Gastrocnemius medialis (tissue), 4 donors: ENCODE measurements at regions not wholly inside any gene's neighbourhood (a gene's known extent, or its start where the extent isn't known, plus 50 kb on each side); places are given as distances from the start of the nearest gene placed in this dataset.

Experiments used
- ATAC-seq, 2 donors: fragments of 150-250 bp; one replicate each; pipeline ENCODE4 v1.9.1; 2016
- DNase-seq, 2 donors: peaks; one replicate each; pipeline ENCODE4 v3.0.0-alpha.2; 2019
- H3K27ac ChIP-seq, 4 donors: fragments of 200-600 bp; sonication (generic); 1 replicate in 1 of 4; 2 replicates in 3 of 4; pipeline ENCODE4 v1.5.1; 2016 to 2018; ENCODE audit warnings: mild to moderate bottlenecking in 2 of 4, moderate library complexity in 1 of 4
- H3K27me3 ChIP-seq, 3 donors: fragments of 200-600 bp; sonication (generic) in 2 of 3; 1 replicate in 1 of 3; 2 replicates in 2 of 3; pipeline versions ENCODE4 v1.5.1 to v1.6.0; 2016 to 2019; ENCODE audit warnings: mild to moderate bottlenecking in 1 of 3, moderate library complexity in 1 of 3
- H3K36me3 ChIP-seq, 2 donors: fragments of 200-600 bp; sonication (generic) in 1 of 2; one replicate each; pipeline ENCODE4 v1.5.1; 2017 to 2018
- H3K4me1 ChIP-seq, 2 donors: fragments of 200-600 bp; sonication (generic) in 1 of 2; one replicate each; pipeline ENCODE4 v1.5.1; 2016 to 2017; ENCODE audit warnings: mild to moderate bottlenecking in 2 of 2
- H3K4me3 ChIP-seq, 4 donors: fragments of 200-600 bp; sonication (generic) in 3 of 4; 1 replicate in 1 of 4; 2 replicates in 3 of 4; pipeline ENCODE4 v1.5.1; 2016 to 2019; ENCODE audit warnings: mild to moderate bottlenecking in 2 of 4
- H3K9me3 ChIP-seq, 3 donors: fragments of 200-600 bp; sonication (generic) in 2 of 3; 1 replicate in 1 of 3; 2 replicates in 2 of 3; pipeline ENCODE4 v1.5.1; 2016 to 2019
- POLR2A ChIP-seq, 2 donors: fragments of 450-650 bp; IDR thresholded peaks; one replicate each; pipeline ENCODE4 v1.6.1; 2017; ENCODE audit warnings: antibody characterized with exemption in 2 of 2, mild to moderate bottlenecking in 2 of 2, moderate library complexity in 2 of 2
- in situ Hi-C, 4 donors: fragments of 200-750 bp; cut with MboI; loops; one replicate each; pipeline versions ENCODE4 v1.15.0 to v1.8.0; 2017; ENCODE audit warnings: low sequenced_read_pairs in 4 of 4
- intact Hi-C: fragments of 100-400 bp; cut with DNase I; formaldehyde crosslinking; loops from one replicate; pipeline ENCODE4 v1.15.1; 2023; ENCODE audit warnings: low total_unique reads
- TF ChIP-seq, protein P1 (sequence below), 5 experiments: fragments of 450-650 bp in 3 of 5; fragments of 200-600 bp in 2 of 5; sonication (generic) in 2 of 5; IDR thresholded peaks in 4 of 5; conservative IDR thresholded peaks in 1 of 5; 1 replicate in 4 of 5; 2 replicates in 1 of 5; pipeline ENCODE4 v1.5.1; 2016 to 2019; ENCODE audit warnings: antibody characterized with exemption in 5 of 5, mild to moderate bottlenecking in 3 of 5, moderate library complexity in 3 of 5

DNA sequence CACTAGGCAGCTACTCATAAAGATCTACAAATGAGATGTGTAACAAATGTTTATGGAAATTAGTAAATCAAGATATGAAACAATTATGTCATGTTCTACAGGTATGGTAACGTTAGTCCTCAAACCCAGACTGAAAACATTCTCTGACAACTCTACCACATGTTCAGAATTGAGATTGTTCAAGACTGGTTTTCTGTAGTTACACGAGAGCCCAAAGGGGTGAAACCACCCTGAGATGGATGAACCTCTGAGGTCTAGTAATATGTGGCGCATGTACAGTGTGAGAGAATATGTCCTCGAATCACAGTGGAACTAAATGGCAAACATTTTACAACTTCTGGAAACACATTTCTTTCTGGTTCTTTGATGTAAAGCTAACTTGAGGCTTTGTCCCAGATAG is 614.3 kb downstream of the ZEB2 start:
- intact Hi-C loops: no loop called here
- TF ChIP-seq, protein P1, sequence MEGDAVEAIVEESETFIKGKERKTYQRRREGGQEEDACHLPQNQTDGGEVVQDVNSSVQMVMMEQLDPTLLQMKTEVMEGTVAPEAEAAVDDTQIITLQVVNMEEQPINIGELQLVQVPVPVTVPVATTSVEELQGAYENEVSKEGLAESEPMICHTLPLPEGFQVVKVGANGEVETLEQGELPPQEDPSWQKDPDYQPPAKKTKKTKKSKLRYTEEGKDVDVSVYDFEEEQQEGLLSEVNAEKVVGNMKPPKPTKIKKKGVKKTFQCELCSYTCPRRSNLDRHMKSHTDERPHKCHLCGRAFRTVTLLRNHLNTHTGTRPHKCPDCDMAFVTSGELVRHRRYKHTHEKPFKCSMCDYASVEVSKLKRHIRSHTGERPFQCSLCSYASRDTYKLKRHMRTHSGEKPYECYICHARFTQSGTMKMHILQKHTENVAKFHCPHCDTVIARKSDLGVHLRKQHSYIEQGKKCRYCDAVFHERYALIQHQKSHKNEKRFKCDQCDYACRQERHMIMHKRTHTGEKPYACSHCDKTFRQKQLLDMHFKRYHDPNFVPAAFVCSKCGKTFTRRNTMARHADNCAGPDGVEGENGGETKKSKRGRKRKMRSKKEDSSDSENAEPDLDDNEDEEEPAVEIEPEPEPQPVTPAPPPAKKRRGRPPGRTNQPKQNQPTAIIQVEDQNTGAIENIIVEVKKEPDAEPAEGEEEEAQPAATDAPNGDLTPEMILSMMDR (IDR thresholded peaks at IDR 0.05 in 4 of 5, conservative IDR thresholded peaks at IDR 0.05 in 1 of 5): no peak
- TF ChIP-seq POLR2A (IDR thresholded peaks at IDR 0.05): no peak

DNA sequence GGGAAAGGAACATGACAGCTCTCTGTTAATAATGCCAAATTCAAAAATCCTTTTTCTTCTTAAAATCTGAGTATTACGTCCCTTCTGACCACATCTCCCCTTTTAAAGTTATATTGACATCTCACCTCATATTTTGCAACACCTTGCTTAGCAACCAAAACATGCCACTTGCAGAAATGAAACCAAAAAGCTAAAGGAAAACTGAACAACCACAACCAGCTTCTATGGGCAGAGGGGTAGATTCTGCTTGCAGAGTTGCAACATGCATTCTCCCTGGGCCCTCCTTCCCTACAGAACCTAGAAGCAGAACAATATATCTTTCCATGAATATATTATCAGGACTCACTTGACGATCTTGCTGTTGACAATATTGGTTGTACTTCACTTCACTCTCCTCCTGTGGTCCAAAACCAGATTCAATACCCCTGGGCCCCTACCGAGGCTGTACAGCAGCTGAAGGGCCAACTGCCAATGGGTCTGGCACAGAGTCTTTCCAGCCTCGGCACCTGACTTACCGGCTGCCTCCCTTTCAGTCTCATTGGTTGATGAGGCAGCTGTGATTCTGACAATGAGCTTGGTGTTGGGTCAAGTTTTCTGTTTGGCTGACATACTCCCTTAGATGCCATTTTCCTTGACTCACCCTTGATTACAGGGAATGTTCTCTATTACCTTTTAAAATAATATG is 616.6 kb downstream of the ZEB2 start:
- ATAC-seq (no peak), DNase-seq (no peak)
- intact Hi-C loops: no loop called here
- in situ Hi-C loops: no loop called here
- Histone ChIP-seq H3K9me3 (no peaks in the 10 kb centered on the region), H3K27me3 (no peaks in the 10 kb centered on the region), H3K4me1 (peaks cover 0 to 4% of the 10 kb centered on the region in 2 donors), H3K4me3 (no peak overlapping the region), H3K36me3 (no peaks in the 10 kb centered on the region), H3K27ac (no peak overlapping the region)
- no peak for TF ChIP-seq POLR2A (IDR thresholded peaks at IDR 0.05)
- TF ChIP-seq, protein P1 (IDR thresholded peaks at IDR 0.05 in 4 of 5, conservative IDR thresholded peaks at IDR 0.05 in 1 of 5): no peak

More for the DNA sequence above, 614.3 kb downstream of the ZEB2 start:
- ATAC-seq (no peak), DNase-seq (no peak)
- no peaks in the 10 kb centered on the region for H3K27me3 ChIP-seq
- no peak overlapping the region for H3K4me3 ChIP-seq
- no peaks in the 10 kb centered on the region for H3K9me3 ChIP-seq
- no peaks in the 10 kb centered on the region for H3K36me3 ChIP-seq
- no peak overlapping the region for H3K27ac ChIP-seq
- in situ Hi-C loops: no loop called here
- H3K4me1 ChIP-seq: peaks cover 0 to 4% of the 10 kb centered on the region in 2 donors

DNA sequence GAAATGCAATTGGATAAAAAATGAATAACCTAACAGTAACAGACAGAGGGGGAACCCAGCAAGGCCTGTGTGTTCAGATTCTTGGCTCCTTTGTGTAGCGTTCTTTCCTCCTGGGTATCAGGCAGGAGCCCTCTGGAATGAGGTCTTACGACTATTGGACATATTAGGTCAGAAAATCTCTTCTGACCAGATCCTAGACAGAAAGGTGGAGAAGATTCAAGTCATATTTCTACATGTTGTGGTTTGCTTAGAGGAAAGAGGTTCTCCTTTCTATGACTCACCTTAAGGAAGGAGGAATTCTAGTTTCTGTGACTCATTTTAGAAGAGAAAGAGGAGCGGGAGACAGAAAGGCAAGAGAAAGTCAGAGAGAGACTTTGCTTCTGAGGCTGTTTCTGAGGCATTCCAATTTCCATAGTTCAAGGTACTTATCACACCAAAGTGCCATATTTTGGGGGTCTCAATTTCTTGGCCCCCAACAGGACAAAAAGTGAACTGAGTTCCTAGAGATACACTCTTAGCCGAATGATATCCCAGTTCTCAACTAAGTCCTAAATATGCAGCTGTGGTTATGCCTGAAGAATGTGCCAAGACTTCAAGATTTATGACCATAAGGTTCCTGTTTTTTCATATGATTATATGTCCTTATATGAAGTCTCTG is 618.6 kb downstream of the ZEB2 start:
- Histone ChIP-seq H3K4me1 (peaks cover 0 to 4% of the 10 kb centered on the region in 2 donors), H3K9me3 (no peaks in the 10 kb centered on the region), H3K36me3 (no peaks in the 10 kb centered on the region), H3K27ac (no peak overlapping the region), H3K4me3 (no peak overlapping the region), H3K27me3 (no peaks in the 10 kb centered on the region)
- TF ChIP-seq, protein P1 (IDR thresholded peaks at IDR 0.05 in 4 of 5, conservative IDR thresholded peaks at IDR 0.05 in 1 of 5): no peak
- DNase-seq: no peak
- intact Hi-C loops (no loop called here), in situ Hi-C loops (no loop called here)
- ATAC-seq: no peak

DNA sequence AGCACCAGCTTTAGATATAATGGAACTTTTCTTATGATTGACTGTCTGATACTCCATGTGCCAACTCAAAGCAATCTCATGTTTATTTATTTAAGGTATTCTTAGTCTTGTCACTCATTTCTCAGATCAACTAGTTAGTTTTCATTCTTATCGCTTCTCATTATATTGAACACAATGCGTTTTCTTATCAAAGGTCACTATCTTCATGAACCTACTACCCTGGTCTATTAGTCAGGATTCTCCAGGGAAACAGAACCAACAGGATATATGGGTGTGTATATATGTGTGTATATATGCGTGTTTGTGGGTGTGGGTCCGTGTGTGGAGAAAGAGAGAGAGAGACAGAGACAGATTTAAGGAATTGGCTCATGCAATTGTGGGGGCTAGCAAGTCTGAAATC is 619.9 kb downstream of the ZEB2 start:
- Histone ChIP-seq H3K4me3 (no peak overlapping the region), H3K36me3 (no peaks in the 10 kb centered on the region), H3K4me1 (peaks cover 0 to 4% of the 10 kb centered on the region in 2 donors), H3K27ac (no peak overlapping the region), H3K27me3 (no peaks in the 10 kb centered on the region), H3K9me3 (no peaks in the 10 kb centered on the region)
- ATAC-seq: no peak
- TF ChIP-seq POLR2A (IDR thresholded peaks at IDR 0.05): no peak
- TF ChIP-seq, protein P1 (IDR thresholded peaks at IDR 0.05 in 4 of 5, conservative IDR thresholded peaks at IDR 0.05 in 1 of 5): no peak
- in situ Hi-C loops (no loop called here), intact Hi-C loops (no loop called here)
- no peak for DNase-seq
